ENCODE measurements at regions not wholly inside any gene's neighbourhood (a gene's known extent, or its start where the extent isn't known, plus 50 kb on each side); places are given as distances from the start of the nearest gene placed in this dataset.

GRCh38 chr5:153079396-153079795, 411.1 kb upstream of the GRIA1 start:
- no TSS peak for BruUV-seq (replicated peaks)
- TF ChIP-seq CTCF (IDR thresholded peaks at IDR 0.05; ENCODE audit: unreplicated experiment) = no peak
- Mint-ChIP-seq H3K9me3 (ENCODE audit: low read depth, unreplicated experiment) (peaks cover 5% of the 10 kb centered on the region), H3K4me1 (ENCODE audit: low read depth, unreplicated experiment) (no peaks in the 10 kb centered on the region), H3K27me3 (ENCODE audit: unreplicated experiment) (no peaks in the 10 kb centered on the region), H3K4me3 (ENCODE audit: low read depth, unreplicated experiment) (no peak overlapping the region), H3K36me3 (ENCODE audit: insufficient read depth, unreplicated experiment) (no peaks in the 10 kb centered on the region), H3K27ac (ENCODE audit: unreplicated experiment) (no peak overlapping the region)
- DNase-seq = peak; percentile 6
- intact Hi-C loops (cut with micrococcal nuclease; ENCODE audit: unreplicated experiment) = no loop called here
- CTCF ChIA-PET = no interaction called here

- CTCF ChIA-PET = interaction anchor here (0.8 kb wide), 1 partner anchor 12 kb away, joined by 3 read pairs; no protein-coding TSS in a partner anchor
- H3K27ac Mint-ChIP-seq (ENCODE audit: unreplicated experiment) = no peak overlapping the region
- intact Hi-C loops (cut with micrococcal nuclease; ENCODE audit: unreplicated experiment) = no loop called here
Observed at GRCh38 chr5:153080940-153081339, 409.5 kb upstream of the GRIA1 start.

GRCh38 chr5:153081385-153081784, 409.1 kb upstream of the GRIA1 start:
- peaks cover 5% of the 10 kb centered on the region for H3K9me3 Mint-ChIP-seq (ENCODE audit: low read depth, unreplicated experiment)
- H3K4me1 Mint-ChIP-seq (ENCODE audit: low read depth, unreplicated experiment) = no peaks in the 10 kb centered on the region
- no peaks in the 10 kb centered on the region for H3K27me3 Mint-ChIP-seq (ENCODE audit: unreplicated experiment)
- BruUV-seq (replicated peaks) = no TSS peak
- DNase-seq = no peak
- CTCF ChIA-PET = interaction anchor here (0.8 kb wide), 1 partner anchor 11 kb away, joined by 3 read pairs; no protein-coding TSS in a partner anchor
- no peak for TF ChIP-seq CTCF (IDR thresholded peaks at IDR 0.05; ENCODE audit: unreplicated experiment)
- no peaks in the 10 kb centered on the region for H3K36me3 Mint-ChIP-seq (ENCODE audit: insufficient read depth, unreplicated experiment)
- H3K4me3 Mint-ChIP-seq (ENCODE audit: low read depth, unreplicated experiment) = no peak overlapping the region
- intact Hi-C loops (cut with micrococcal nuclease; ENCODE audit: unreplicated experiment) = no loop called here
- no peak overlapping the region for H3K27ac Mint-ChIP-seq (ENCODE audit: unreplicated experiment)

More at GRCh38 chr5:153080940-153081339, 409.5 kb upstream of the GRIA1 start:
- no peak for DNase-seq
- no peak for TF ChIP-seq CTCF (IDR thresholded peaks at IDR 0.05; ENCODE audit: unreplicated experiment)
- no peaks in the 10 kb centered on the region for H3K4me1 Mint-ChIP-seq (ENCODE audit: low read depth, unreplicated experiment)
- no peak overlapping the region for H3K4me3 Mint-ChIP-seq (ENCODE audit: low read depth, unreplicated experiment)
- no TSS peak for BruUV-seq (replicated peaks)
- no peaks in the 10 kb centered on the region for H3K36me3 Mint-ChIP-seq (ENCODE audit: insufficient read depth, unreplicated experiment)
- no peaks in the 10 kb centered on the region for H3K27me3 Mint-ChIP-seq (ENCODE audit: unreplicated experiment)
- peaks cover 5% of the 10 kb centered on the region for H3K9me3 Mint-ChIP-seq (ENCODE audit: low read depth, unreplicated experiment)

- BruUV-seq (replicated peaks) = no TSS peak
- H3K9me3 Mint-ChIP-seq (ENCODE audit: low read depth, unreplicated experiment) = no peaks in the 10 kb centered on the region
- H3K4me1 Mint-ChIP-seq (ENCODE audit: low read depth, unreplicated experiment) = no peaks in the 10 kb centered on the region
- no peak for DNase-seq
- intact Hi-C loops (cut with micrococcal nuclease; ENCODE audit: unreplicated experiment) = no loop called here
- CTCF ChIA-PET = no interaction called here
- no peak overlapping the region for H3K27ac Mint-ChIP-seq (ENCODE audit: unreplicated experiment)
- TF ChIP-seq CTCF (IDR thresholded peaks at IDR 0.05; ENCODE audit: unreplicated experiment) = no peak
- no peak overlapping the region for H3K4me3 Mint-ChIP-seq (ENCODE audit: low read depth, unreplicated experiment)
- no peaks in the 10 kb centered on the region for H3K27me3 Mint-ChIP-seq (ENCODE audit: unreplicated experiment)
- no peaks in the 10 kb centered on the region for H3K36me3 Mint-ChIP-seq (ENCODE audit: insufficient read depth, unreplicated experiment)
Observed at GRCh38 chr5:153084511-153084910, 406.0 kb upstream of the GRIA1 start.

All from Calu3 (cell line).